Karpas-422 (cell line): ENCODE measurements at regions not wholly inside any gene's neighbourhood (a gene's known extent, or its start where the extent isn't known, plus 50 kb on each side); places are given as distances from the start of the nearest gene placed in this dataset.

Experiments used
- DNase-seq: peaks from one replicate; pipeline ENCODE4 v3.0.0-alpha.2; 2015
- H2AFZ ChIP-seq: fragments of 200-600 bp; sonication (generic); 2 replicates; pipeline ENCODE4 v1.6.1; 2014; ENCODE audit warnings: antibody characterized with exemption, low read length, mixed read lengths
- H3K27ac ChIP-seq: fragments of 200-600 bp; sonication (generic); 2 replicates; pipeline ENCODE4 v1.5.1; 2014; ENCODE audit warnings: mild to moderate bottlenecking, low read length, moderate library complexity
- H3K27me3 ChIP-seq: fragments of 200-600 bp; sonication (generic); 2 replicates; pipeline ENCODE4 v1.6.1; 2014; ENCODE audit warnings: low read length, mixed read lengths
- H3K36me3 ChIP-seq: fragments of 200-600 bp; sonication (generic); 2 replicates; pipeline ENCODE4 v1.6.1; 2014; ENCODE audit warnings: low read length, mixed read lengths; ENCODE audit not compliant: insufficient read depth
- H3K4me1 ChIP-seq: fragments of 200-600 bp; sonication (generic); 2 replicates; pipeline ENCODE4 v1.6.1; 2014; ENCODE audit warnings: mild to moderate bottlenecking, low read length, mixed read lengths
- H3K4me2 ChIP-seq: fragments of 200-600 bp; sonication (generic); 2 replicates; pipeline ENCODE4 v1.6.1; 2014; ENCODE audit warnings: low read length, low read depth, mild to moderate bottlenecking; ENCODE audit not compliant: poor library complexity, severe bottlenecking
- H3K4me3 ChIP-seq: fragments of 200-600 bp; sonication (generic); 2 replicates; pipeline ENCODE4 v1.5.1; 2014; ENCODE audit warnings: mild to moderate bottlenecking, antibody characterized with exemption, low read length, mixed read lengths
- H3K79me2 ChIP-seq: fragments of 200-600 bp; sonication (generic); 2 replicates; pipeline ENCODE4 v1.6.1; 2014; ENCODE audit warnings: mild to moderate bottlenecking, low read length, mixed read lengths
- H3K9ac ChIP-seq: fragments of 200-600 bp; sonication (generic); 2 replicates; pipeline ENCODE4 v1.6.0; 2014; ENCODE audit warnings: low read length
- H3K9me2 ChIP-seq: fragments of 200-600 bp; sonication (generic), shearing (Covaris generic); replicated peaks from 2 replicates; pipeline ENCODE4 v1.6.0; 2014; ENCODE audit warnings: mild to moderate bottlenecking, low read length, moderate library complexity; ENCODE audit not compliant: insufficient read depth
- H3K9me3 ChIP-seq: fragments of 300-700, 200-600 bp; sonication (generic); 2 replicates; pipeline ENCODE4 v1.6.1; 2014; ENCODE audit warnings: low read length, mixed read lengths
- H4K20me1 ChIP-seq: fragments of 200-600 bp; sonication (generic); 2 replicates; pipeline ENCODE4 v1.6.1; 2014; ENCODE audit warnings: mild to moderate bottlenecking, antibody characterized with exemption, low read length, low read depth; ENCODE audit not compliant: insufficient read depth

DNA sequence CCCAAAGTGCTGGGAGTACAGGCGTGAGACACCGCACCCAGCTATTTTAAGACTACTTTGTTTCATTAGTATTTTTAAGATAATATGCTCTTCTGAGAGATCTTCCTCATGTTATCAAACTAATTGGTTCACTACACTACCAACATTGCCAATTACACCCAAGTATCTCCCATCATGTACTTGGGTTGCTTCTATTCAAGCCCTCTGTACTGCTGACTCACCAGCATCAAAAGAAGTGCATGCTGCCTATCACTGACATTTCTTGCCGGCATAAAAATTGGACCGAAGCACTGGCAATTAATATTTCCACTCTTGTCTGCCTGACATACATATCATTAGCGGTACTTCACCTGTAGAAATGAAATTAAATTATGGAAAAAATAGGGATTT is 164.2 kb upstream of the NBEA start:
- Histone ChIP-seq H3K9me2 (no peaks in the 10 kb centered on the region), H3K4me2 (no peak overlapping the region), H3K27me3 (no peaks in the 10 kb centered on the region), H3K4me3 (no peak overlapping the region), H3K9me3 (no peaks in the 10 kb centered on the region), H2AFZ (no peak overlapping the region), H3K79me2 (no peaks in the 10 kb centered on the region), H3K36me3 (no peaks in the 10 kb centered on the region), H3K4me1 (no peaks in the 10 kb centered on the region), H3K27ac (no peak overlapping the region), H3K9ac (no peak overlapping the region), H4K20me1 (no peaks in the 10 kb centered on the region)
- DNase-seq, result no peak

DNA sequence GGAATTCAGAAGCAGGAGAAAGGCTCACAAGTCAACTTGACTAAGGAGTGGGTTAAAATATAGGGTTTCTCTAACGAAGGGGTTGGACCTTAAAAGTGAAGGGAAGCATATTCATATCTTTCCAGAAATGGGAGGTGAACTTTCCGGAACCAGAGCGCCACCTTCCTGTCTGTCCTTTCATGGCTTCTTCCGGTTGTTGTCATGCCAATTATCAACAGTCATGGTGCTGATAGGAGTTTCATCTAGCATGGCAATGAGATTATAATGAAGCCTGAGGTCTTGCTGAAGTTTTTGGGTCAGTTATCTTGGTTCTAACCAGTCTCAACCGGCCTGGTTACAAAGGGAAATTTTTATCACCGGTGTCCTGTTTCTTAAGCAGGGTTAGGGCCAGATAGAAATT is 162.9 kb upstream of the NBEA start:
- DNase-seq, result peak; percentile 45
- H2AFZ ChIP-seq, result no peak overlapping the region
- no peaks in the 10 kb centered on the region for H4K20me1 ChIP-seq
- no peaks in the 10 kb centered on the region for H3K36me3 ChIP-seq
- H3K4me2 ChIP-seq, result no peak overlapping the region
- no peaks in the 10 kb centered on the region for H3K27me3 ChIP-seq
- no peak overlapping the region for H3K4me3 ChIP-seq
- no peaks in the 10 kb centered on the region for H3K4me1 ChIP-seq
- no peak overlapping the region for H3K9ac ChIP-seq
- no peaks in the 10 kb centered on the region for H3K9me2 ChIP-seq
- no peaks in the 10 kb centered on the region for H3K79me2 ChIP-seq
- H3K27ac ChIP-seq, result no peak overlapping the region
- no peaks in the 10 kb centered on the region for H3K9me3 ChIP-seq

DNA sequence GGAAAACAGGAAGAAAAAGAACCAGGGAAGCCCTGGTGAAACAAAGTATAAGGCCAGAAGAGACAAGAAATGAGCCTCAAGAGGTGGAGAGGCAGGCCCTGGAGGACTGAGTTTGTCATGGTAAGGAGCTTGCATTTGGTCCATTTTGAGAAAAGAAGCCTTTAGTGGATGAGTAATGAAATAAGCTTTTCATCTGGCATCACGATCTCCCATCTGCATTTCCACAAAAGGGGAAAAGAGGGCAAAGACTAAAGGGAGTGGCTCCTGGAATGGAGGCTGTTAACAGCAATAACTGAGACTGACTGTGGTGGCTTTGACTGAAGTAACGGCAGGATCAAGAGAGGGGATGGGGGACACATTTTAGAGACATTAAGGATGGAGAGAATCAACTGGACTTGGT is 148.8 kb upstream of the NBEA start:
- H3K9ac ChIP-seq, result no peak overlapping the region
- no peaks in the 10 kb centered on the region for H3K79me2 ChIP-seq
- no peaks in the 10 kb centered on the region for H3K36me3 ChIP-seq
- no peaks in the 10 kb centered on the region for H3K9me2 ChIP-seq
- no peaks in the 10 kb centered on the region for H3K9me3 ChIP-seq
- DNase-seq, result no peak
- H4K20me1 ChIP-seq, result no peaks in the 10 kb centered on the region
- no peak overlapping the region for H3K4me3 ChIP-seq
- H3K27ac ChIP-seq, result no peak overlapping the region
- no peak overlapping the region for H2AFZ ChIP-seq
- no peak overlapping the region for H3K4me2 ChIP-seq
- no peaks in the 10 kb centered on the region for H3K27me3 ChIP-seq
- H3K4me1 ChIP-seq, result no peaks in the 10 kb centered on the region

DNA sequence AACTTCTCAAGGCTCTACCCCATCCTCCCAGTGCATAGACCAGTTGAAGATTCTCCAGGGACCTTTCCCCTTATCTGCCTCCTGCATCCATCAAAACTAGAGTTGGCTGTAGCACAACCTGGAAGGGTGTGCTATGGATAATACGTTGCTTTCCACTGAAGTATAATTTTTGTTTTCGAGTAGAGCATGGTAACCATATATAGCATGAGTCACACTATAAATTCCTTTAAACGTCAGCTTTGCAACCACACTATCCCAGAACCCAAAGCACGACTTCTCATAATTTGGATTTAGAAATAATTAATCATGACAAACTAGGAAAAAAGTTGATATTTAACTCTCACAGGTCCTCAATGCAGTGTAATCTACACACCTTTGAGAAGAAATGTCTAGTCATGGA is 138.3 kb upstream of the NBEA start:
- Histone ChIP-seq H3K9me2 (no peaks in the 10 kb centered on the region), H3K36me3 (no peaks in the 10 kb centered on the region), H3K9ac (no peak overlapping the region), H3K27me3 (no peaks in the 10 kb centered on the region), H2AFZ (no peak overlapping the region), H3K4me2 (no peak overlapping the region), H3K27ac (no peak overlapping the region), H4K20me1 (no peaks in the 10 kb centered on the region), H3K9me3 (no peaks in the 10 kb centered on the region), H3K79me2 (no peaks in the 10 kb centered on the region), H3K4me1 (no peaks in the 10 kb centered on the region), H3K4me3 (no peak overlapping the region)
- DNase-seq, result no peak

DNA sequence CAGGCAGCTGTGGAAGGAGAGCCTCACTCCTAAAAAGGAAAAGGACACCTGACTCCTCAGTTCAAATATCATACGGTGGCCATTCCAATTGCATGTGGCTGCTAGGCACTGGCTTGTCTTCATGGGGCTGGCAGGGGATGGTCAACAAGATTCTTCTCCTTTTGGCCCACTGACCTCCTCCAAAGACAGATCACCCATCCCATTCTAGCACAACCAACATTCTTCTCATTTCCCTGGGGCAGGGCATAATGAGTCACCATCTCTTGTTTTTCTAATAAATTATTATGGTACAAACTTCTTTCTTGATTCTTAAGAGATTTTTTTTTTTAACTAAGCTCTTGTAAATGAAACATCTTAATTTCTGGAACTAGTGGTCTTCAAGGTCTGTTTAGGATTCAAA is 136.7 kb upstream of the NBEA start:
- H3K4me1 ChIP-seq, result no peaks in the 10 kb centered on the region
- no peak overlapping the region for H3K4me2 ChIP-seq
- H3K27me3 ChIP-seq, result no peaks in the 10 kb centered on the region
- no peaks in the 10 kb centered on the region for H3K36me3 ChIP-seq
- DNase-seq, result no peak
- H3K27ac ChIP-seq, result no peak overlapping the region
- H3K4me3 ChIP-seq, result no peak overlapping the region
- H2AFZ ChIP-seq, result no peak overlapping the region
- H3K9me2 ChIP-seq, result no peaks in the 10 kb centered on the region
- no peaks in the 10 kb centered on the region for H4K20me1 ChIP-seq
- no peak overlapping the region for H3K9ac ChIP-seq
- H3K9me3 ChIP-seq, result no peaks in the 10 kb centered on the region
- no peaks in the 10 kb centered on the region for H3K79me2 ChIP-seq

- Histone ChIP-seq H3K4me1 (no peaks in the 10 kb centered on the region), H2AFZ (no peak overlapping the region)
Observed at GRCh38 chr13:34808649-34809048, 133.4 kb upstream of the NBEA start.

GRCh38 chr13:34810996-34811395 is 131.1 kb upstream of the NBEA start:
- no peak for DNase-seq
- Histone ChIP-seq H3K9me2 (no peaks in the 10 kb centered on the region), H4K20me1 (no peaks in the 10 kb centered on the region), H3K4me1 (no peaks in the 10 kb centered on the region), H2AFZ (no peak overlapping the region), H3K79me2 (no peaks in the 10 kb centered on the region), H3K4me3 (no peak overlapping the region), H3K27ac (no peak overlapping the region), H3K27me3 (peaks cover 4% of the 10 kb centered on the region; the same call in 1 of the 2 replicates), H3K4me2 (no peak overlapping the region), H3K36me3 (no peaks in the 10 kb centered on the region), H3K9me3 (peaks cover 13% of the 10 kb centered on the region), H3K9ac (no peak overlapping the region)

More at GRCh38 chr13:34808649-34809048, 133.4 kb upstream of the NBEA start:
- H3K36me3 ChIP-seq, result no peaks in the 10 kb centered on the region
- peaks cover 13% of the 10 kb centered on the region for H3K9me3 ChIP-seq
- no peak overlapping the region for H3K4me2 ChIP-seq
- DNase-seq, result no peak
- H3K27me3 ChIP-seq, result peaks cover 4% of the 10 kb centered on the region; the same call in 1 of the 2 replicates
- no peak overlapping the region for H3K9ac ChIP-seq
- no peak overlapping the region for H3K27ac ChIP-seq
- no peak overlapping the region for H3K4me3 ChIP-seq
- no peaks in the 10 kb centered on the region for H4K20me1 ChIP-seq
- H3K79me2 ChIP-seq, result no peaks in the 10 kb centered on the region
- H3K9me2 ChIP-seq, result no peaks in the 10 kb centered on the region

DNA sequence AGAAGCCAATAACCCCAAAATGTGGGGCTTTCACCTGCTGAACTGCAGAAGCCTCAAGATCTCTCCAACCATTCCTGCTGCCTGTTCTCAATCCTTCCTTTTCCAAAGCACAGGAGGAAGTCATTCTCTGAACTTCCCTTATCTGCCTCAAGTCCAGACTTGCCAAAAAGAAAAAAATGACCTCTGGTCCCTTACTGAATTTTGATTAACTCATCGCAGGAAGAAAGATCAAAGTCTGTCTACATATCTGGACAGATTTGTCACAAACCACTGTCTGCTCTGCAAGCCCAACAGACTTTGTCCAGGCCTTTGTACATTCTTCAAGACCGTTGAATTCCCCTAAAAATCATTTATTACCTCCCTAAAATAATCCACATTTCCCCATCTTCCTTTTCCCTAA is 126.5 kb upstream of the NBEA start:
- Histone ChIP-seq H3K9ac (no peak overlapping the region), H3K36me3 (no peaks in the 10 kb centered on the region), H3K79me2 (no peaks in the 10 kb centered on the region), H3K4me1 (peaks cover 4% of the 10 kb centered on the region; the same call in 1 of the 2 replicates), H3K4me3 (no peak overlapping the region), H4K20me1 (no peaks in the 10 kb centered on the region), H3K27ac (no peak overlapping the region), H3K9me2 (no peaks in the 10 kb centered on the region), H2AFZ (no peak overlapping the region), H3K4me2 (no peak overlapping the region), H3K9me3 (peaks cover 13% of the 10 kb centered on the region), H3K27me3 (peaks cover 4% of the 10 kb centered on the region; the same call in 1 of the 2 replicates)
- no peak for DNase-seq
